HepG2 (cell line): ENCODE measurements at regions not wholly inside any gene's neighbourhood (a gene's known extent, or its start where the extent isn't known, plus 50 kb on each side); places are given as distances from the start of the nearest gene placed in this dataset.

ENCODE experiments used
- ATAC-seq: fragments of 200-7000 bp; cut with Tn5 transposase; 3 replicates; pipeline ENCODE4 v1.9.1; 2020; ENCODE audit warnings: mild to moderate bottlenecking, moderate library complexity
- BruUV-seq: library from RNA; stranded (reverse); fragments of 400-500 nt; replicated peaks from 2 replicates; lab custom pipeline; 2021; lab: Mats Ljungman, UMichigan
- CTCF ChIA-PET: fragments of 300-600 bp; formaldehyde crosslinking; extraction: SDS; loops from one replicate; lab custom pipeline; 2021; ENCODE audit warnings: low total read pairs, inconsistent platforms, low intra/inter-chr PET ratio; lab: Yijun Ruan, JAX
- POLR2A ChIA-PET: fragments of 350-600 bp; sonication (Branson Sonifier 250); formaldehyde crosslinking; loops from one replicate; lab custom pipeline; 2020; ENCODE audit warnings: antibody characterized with exemption, inconsistent platforms; lab: Yijun Ruan, JAX
- DNase-seq: peaks from one replicate; pipeline ENCODE4 v3.0.0-alpha.2; 2015; ENCODE audit warnings: low spot score
- FAIRE-seq: peaks from 3 replicates; lab custom pipeline; 2011; peaks lifted over from hg19 to GRCh38; lab: Jason Lieb, UNC
- H2AFZ ChIP-seq: one replicate; pipeline ENCODE4 v1.6.1; 2011; ENCODE audit warnings: low read length, inconsistent platforms
- H3K27ac ChIP-seq: fragments of 300-600 bp; 3 replicates; pipeline ENCODE4 v1.8.0; 2011; ENCODE audit warnings: mixed run types, mild to moderate bottlenecking, mixed read lengths, low read length, inconsistent platforms; ENCODE audit not compliant: insufficient read depth; ENCODE audit errors: extremely low read length
- H3K27me3 ChIP-seq, 2 experiments: fragments of 200-600 bp in 1 of 2; 2 replicates in 1 of 2; 3 replicates in 1 of 2; pipeline versions ENCODE4 v1.6.0 to v1.8.0; 2011; ENCODE audit warnings: low read length in 2 of 2, mild to moderate bottlenecking in 2 of 2, moderate library complexity in 2 of 2, inconsistent platforms in 1 of 2; ENCODE audit not compliant: insufficient read depth in 2 of 2, control insufficient read depth in 1 of 2
- H3K36me3 ChIP-seq, 2 experiments: fragments of 200-600 bp in 1 of 2; replicated peaks in 1 of 2; 2 replicates in 1 of 2; 3 replicates in 1 of 2; pipeline versions ENCODE4 v1.5.1 to v1.8.0; 2011; ENCODE audit warnings: low read length in 2 of 2, inconsistent platforms in 1 of 2; ENCODE audit not compliant: insufficient read depth in 2 of 2, control insufficient read depth in 1 of 2
- H3K4me1 ChIP-seq: 2 replicates; pipeline ENCODE4 v1.5.1; 2012; ENCODE audit warnings: low read length, inconsistent platforms; ENCODE audit not compliant: insufficient read depth
- H3K4me2 ChIP-seq: 2 replicates; pipeline ENCODE4 v1.6.0; 2011; ENCODE audit warnings: low read depth, low read length, inconsistent platforms
- H3K4me3 ChIP-seq, 3 experiments: fragments of 200-600 bp in 1 of 3; sonication (generic), shearing (Covaris generic) in 1 of 3; replicated peaks in 1 of 3; 2 replicates each; pipeline ENCODE4 v1.5.1; 2011 to 2016; ENCODE audit warnings: low read length in 3 of 3, inconsistent platforms in 2 of 3, low read depth in 2 of 3, mild to moderate bottlenecking in 2 of 3, control low read depth in 1 of 3, mixed read lengths in 1 of 3; ENCODE audit not compliant: insufficient read depth in 1 of 3
- H3K79me2 ChIP-seq: one replicate; pipeline ENCODE4 v1.6.1; 2011; ENCODE audit warnings: low read length, inconsistent platforms; ENCODE audit not compliant: insufficient read depth
- H3K9ac ChIP-seq: 2 replicates; pipeline ENCODE4 v1.6.0; 2011; ENCODE audit warnings: mild to moderate bottlenecking, low read depth, low read length, inconsistent platforms; ENCODE audit not compliant: insufficient read depth
- H3K9me3 ChIP-seq: 2 replicates; pipeline ENCODE4 v1.5.1; 2012; ENCODE audit warnings: mild to moderate bottlenecking, low read length
- H4K20me1 ChIP-seq: 2 replicates; pipeline ENCODE4 v1.6.0; 2011; ENCODE audit warnings: inconsistent platforms, mild to moderate bottlenecking, low read length, moderate library complexity; ENCODE audit not compliant: insufficient read depth
- FOXK2 ChIP-seq: fragments of 450-650 bp; IDR thresholded peaks from 2 replicates; pipeline ENCODE4 v1.6.1; 2016
- IRF9 ChIP-seq: sonication (generic); formaldehyde crosslinking; IDR thresholded peaks from 2 replicates; pipeline ENCODE4 v1.8.0; 2022; ENCODE audit warnings: missing genetic modification reagents, mild to moderate bottlenecking, borderline replicate concordance
- KDM3A ChIP-seq: IDR thresholded peaks from 2 replicates; pipeline ENCODE4 v1.6.1; 2018; ENCODE audit warnings: low read depth, missing compliant biosample characterization
- NR2F6 ChIP-seq, 2 experiments: IDR thresholded peaks; 2 replicates each; pipeline ENCODE4 v1.6.1; 2016; ENCODE audit warnings: antibody characterized with exemption in 1 of 2, mild to moderate bottlenecking in 1 of 2
- SMC3 ChIP-seq: IDR thresholded peaks from 2 replicates; pipeline ENCODE4 v1.6.1; 2011; ENCODE audit warnings: low read length, improper control_type of control experiment
- TIGD3 ChIP-seq: sonication (generic); formaldehyde crosslinking; IDR thresholded peaks from 2 replicates; pipeline ENCODE4 v1.5.1; 2020; ENCODE audit warnings: mild to moderate bottlenecking, missing genetic modification reagents, borderline replicate concordance
- TOE1 ChIP-seq: sonication (generic); formaldehyde crosslinking; IDR thresholded peaks from 2 replicates; pipeline ENCODE4 v1.4.0; 2020; ENCODE audit warnings: mild to moderate bottlenecking, missing genetic modification reagents
- UBTF ChIP-seq: sonication (generic); formaldehyde crosslinking; IDR thresholded peaks from 2 replicates; pipeline ENCODE4 v1.4.0; 2020; ENCODE audit warnings: mild to moderate bottlenecking, missing genetic modification reagents
- ZMYM2 ChIP-seq: sonication (generic); formaldehyde crosslinking; IDR thresholded peaks from 2 replicates; pipeline ENCODE4 v1.8.0; 2022; ENCODE audit warnings: mild to moderate bottlenecking, missing genetic modification reagents
- ZNF224 ChIP-seq: sonication (generic); formaldehyde crosslinking; IDR thresholded peaks from 2 replicates; pipeline ENCODE4 v1.5.0; 2020; ENCODE audit warnings: mild to moderate bottlenecking, missing genetic modification reagents
- ZNF253 ChIP-seq: sonication (generic); formaldehyde crosslinking; IDR thresholded peaks from 2 replicates; pipeline ENCODE4 v1.8.0; 2022; ENCODE audit warnings: mild to moderate bottlenecking, missing genetic modification reagents, borderline replicate concordance
- ZNF605 ChIP-seq: sonication (generic); formaldehyde crosslinking; IDR thresholded peaks from 2 replicates; pipeline ENCODE4 v1.8.0; 2022; ENCODE audit warnings: mild to moderate bottlenecking, missing genetic modification reagents
- ZNF709 ChIP-seq: sonication (generic); formaldehyde crosslinking; IDR thresholded peaks from 2 replicates; pipeline ENCODE4 v1.5.0; 2020; ENCODE audit warnings: mild to moderate bottlenecking, missing genetic modification reagents
- WGBS: methylation state at CpG from one replicate; pipeline ENCODE4 v1.1.6; 2017; ENCODE audit warnings: low lambda C conversion rate; 5-methylcytosine and 5-hydroxymethylcytosine counted together
- in situ Hi-C: cut with HindIII; loops from 2 replicates; pipeline ENCODE4 v1.10.0; 2017; ENCODE audit warnings: low pct_unique_long_range_greater_than_20kb; ENCODE audit not compliant: extremely low pct_ligation_motif_present
- intact Hi-C: fragments of 100-400 bp; cut with micrococcal nuclease; formaldehyde crosslinking; loops from one replicate; pipeline ENCODE4 v1.10.0; 2022; ENCODE audit not compliant: unreplicated experiment
- TF ChIP-seq, protein P1 (sequence below): IDR thresholded peaks from 2 replicates; pipeline ENCODE4 v1.6.1; 2016; ENCODE audit warnings: low read depth, control low read depth
- TF ChIP-seq, protein P2 (sequence below): sonication (generic); formaldehyde crosslinking; IDR thresholded peaks from 2 replicates; pipeline ENCODE4 v1.4.0; 2020; ENCODE audit warnings: missing genetic modification reagents
- TF ChIP-seq, protein P3 (sequence below): sonication (generic); formaldehyde crosslinking; IDR thresholded peaks from 2 replicates; pipeline ENCODE4 v1.4.0; 2020; ENCODE audit warnings: mild to moderate bottlenecking, missing genetic modification reagents

- no peaks in the 10 kb centered on the region for H4K20me1 ChIP-seq
- H3K4me3 ChIP-seq, result no peak overlapping the region
- no peak overlapping the region for H3K4me2 ChIP-seq
- BruUV-seq, result no TSS peak
- CTCF ChIA-PET, result interaction anchor here (2.1 kb wide), 1 partner anchor 595 kb away, joined by 13 read pairs; no protein-coding TSS in a partner anchor
- H3K79me2 ChIP-seq, result no peaks in the 10 kb centered on the region
- in situ Hi-C loops, result no loop called here
- H3K27ac ChIP-seq, result no peak overlapping the region
- intact Hi-C loops, result loop anchor here (10.0 kb wide), 1 partner anchor 130 kb away; no protein-coding TSS in a partner anchor
- ATAC-seq (peak; percentile 65), FAIRE-seq (peak; percentile 36), DNase-seq (peak; percentile 37)
- no peaks in the 10 kb centered on the region for H3K36me3 ChIP-seq
- no peak overlapping the region for H3K9ac ChIP-seq
- WGBS, result 38% methylated on average over 7 of the region's 8 CpGs
- H3K27me3 ChIP-seq, result no peaks in the 10 kb centered on the region
- POLR2A ChIA-PET, result no interaction called here
- no peaks in the 10 kb centered on the region for H3K9me3 ChIP-seq
- H3K4me1 ChIP-seq, result peaks cover 16% of the 10 kb centered on the region
- no peak overlapping the region for H2AFZ ChIP-seq
- TF ChIP-seq NR2F6 (IDR thresholded peaks at IDR 0.05) (0 out of 2 replicates have a peak, but pooled peaks have one; percentile 14), NR2F6 (CRISPR knock-in tag; IDR thresholded peaks at IDR 0.05) (no peak), UBTF (CRISPR knock-in tag) (no peak), ZMYM2 (CRISPR knock-in tag) (no peak), TIGD3 (CRISPR knock-in tag) (no peak), ZNF709 (CRISPR knock-in tag) (no peak), TOE1 (CRISPR knock-in tag) (no peak), ZNF605 (CRISPR knock-in tag) (no peak), FOXK2 (no peak), IRF9 (CRISPR knock-in tag) (no peak), ZNF224 (CRISPR knock-in tag) (no peak), SMC3 (peak; percentile 29; the same call in 1 of the 2 replicates), ZNF253 (CRISPR knock-in tag) (no peak), KDM3A (CRISPR knock-in tag) (no peak)
- TF ChIP-seq, protein P1, sequence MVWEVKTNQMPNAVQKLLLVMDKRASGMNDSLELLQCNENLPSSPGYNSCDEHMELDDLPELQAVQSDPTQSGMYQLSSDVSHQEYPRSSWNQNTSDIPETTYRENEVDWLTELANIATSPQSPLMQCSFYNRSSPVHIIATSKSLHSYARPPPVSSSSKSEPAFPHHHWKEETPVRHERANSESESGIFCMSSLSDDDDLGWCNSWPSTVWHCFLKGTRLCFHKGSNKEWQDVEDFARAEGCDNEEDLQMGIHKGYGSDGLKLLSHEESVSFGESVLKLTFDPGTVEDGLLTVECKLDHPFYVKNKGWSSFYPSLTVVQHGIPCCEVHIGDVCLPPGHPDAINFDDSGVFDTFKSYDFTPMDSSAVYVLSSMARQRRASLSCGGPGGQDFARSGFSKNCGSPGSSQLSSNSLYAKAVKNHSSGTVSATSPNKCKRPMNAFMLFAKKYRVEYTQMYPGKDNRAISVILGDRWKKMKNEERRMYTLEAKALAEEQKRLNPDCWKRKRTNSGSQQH (CRISPR knock-in tag), result no peak
- TF ChIP-seq, protein P2, sequence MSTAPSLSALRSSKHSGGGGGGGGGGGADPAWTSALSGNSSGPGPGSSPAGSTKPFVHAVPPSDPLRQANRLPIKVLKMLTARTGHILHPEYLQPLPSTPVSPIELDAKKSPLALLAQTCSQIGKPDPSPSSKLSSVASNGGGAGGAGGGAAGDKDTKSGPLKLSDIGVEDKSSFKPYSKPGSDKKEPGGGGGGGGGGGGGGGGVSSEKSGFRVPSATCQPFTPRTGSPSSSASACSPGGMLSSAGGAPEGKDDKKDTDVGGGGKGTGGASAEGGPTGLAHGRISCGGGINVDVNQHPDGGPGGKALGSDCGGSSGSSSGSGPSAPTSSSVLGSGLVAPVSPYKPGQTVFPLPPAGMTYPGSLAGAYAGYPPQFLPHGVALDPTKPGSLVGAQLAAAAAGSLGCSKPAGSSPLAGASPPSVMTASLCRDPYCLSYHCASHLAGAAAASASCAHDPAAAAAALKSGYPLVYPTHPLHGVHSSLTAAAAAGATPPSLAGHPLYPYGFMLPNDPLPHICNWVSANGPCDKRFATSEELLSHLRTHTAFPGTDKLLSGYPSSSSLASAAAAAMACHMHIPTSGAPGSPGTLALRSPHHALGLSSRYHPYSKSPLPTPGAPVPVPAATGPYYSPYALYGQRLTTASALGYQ, result no peak
- TF ChIP-seq, protein P3, sequence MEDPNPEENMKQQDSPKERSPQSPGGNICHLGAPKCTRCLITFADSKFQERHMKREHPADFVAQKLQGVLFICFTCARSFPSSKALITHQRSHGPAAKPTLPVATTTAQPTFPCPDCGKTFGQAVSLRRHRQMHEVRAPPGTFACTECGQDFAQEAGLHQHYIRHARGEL (CRISPR knock-in tag), result peak; percentile 98
Observed at GRCh38 chr1:229714964-229715603, 89.0 kb downstream of the URB2 start.
